CD4-positive, alpha-beta T cell (primary cell): ENCODE measurements at regions not wholly inside any gene's neighbourhood (a gene's known extent, or its start where the extent isn't known, plus 50 kb on each side); places are given as distances from the start of the nearest gene placed in this dataset.

Source experiments
- ATAC-seq: fragments of 200-7000 bp; cut with Tn5 transposase; one replicate; pipeline ENCODE4 v1.10.0; 2022; ENCODE audit warnings: mild to moderate bottlenecking; ENCODE audit not compliant: poor library complexity
- CTCF ChIA-PET: fragments of 350-600 bp; sonication (Branson Sonifier 250); formaldehyde crosslinking; loops from one replicate; lab custom pipeline; 2021; ENCODE audit warnings: antibody characterized with exemption, inconsistent platforms; lab: Charles Lee
- POLR2A ChIA-PET: fragments of 350-600 bp; sonication (Branson Sonifier 250); formaldehyde crosslinking; loops from one replicate; lab custom pipeline; 2021; ENCODE audit warnings: antibody characterized with exemption, inconsistent platforms; lab: Charles Lee
- DNase-seq, 14 experiments: peaks; one replicate each; pipeline ENCODE4 v3.0.0-alpha.2; 2013 to 2020; ENCODE audit warnings: mixed read lengths in 2 of 14
- H3K27ac ChIP-seq, 2 donors: one replicate each; pipeline versions ENCODE4 v1.5.1 to v1.7.0; 2013; ENCODE audit warnings: low read length in 2 of 2, low read depth in 1 of 2, mild to moderate bottlenecking in 1 of 2
- H3K27me3 ChIP-seq, 2 experiments: 1 replicate in 1 of 2; 2 replicates in 1 of 2; pipeline versions ENCODE4 v1.6.1 to v1.7.0; 2013; ENCODE audit warnings: low read length in 2 of 2, control low read depth in 1 of 2, mild to moderate bottlenecking in 1 of 2, moderate library complexity in 1 of 2; ENCODE audit not compliant: insufficient read depth in 2 of 2, control insufficient read depth in 1 of 2
- H3K36me3 ChIP-seq: one replicate; pipeline ENCODE4 v1.6.1; 2013; ENCODE audit warnings: low read length, control low read depth; ENCODE audit not compliant: insufficient read depth
- H3K4me1 ChIP-seq: one replicate; pipeline ENCODE4 v1.6.1; 2013; ENCODE audit warnings: low read length, control low read depth; ENCODE audit not compliant: insufficient read depth
- H3K4me3 ChIP-seq: one replicate; pipeline ENCODE4 v1.5.1; 2013; ENCODE audit warnings: mild to moderate bottlenecking, low read length, moderate library complexity
- H3K9me3 ChIP-seq, 2 experiments: 1 replicate in 1 of 2; 2 replicates in 1 of 2; pipeline versions ENCODE4 v1.6.1 to v1.7.0; 2013; ENCODE audit warnings: low read length in 2 of 2, mild to moderate bottlenecking in 2 of 2, control low read depth in 1 of 2, moderate library complexity in 1 of 2; ENCODE audit not compliant: control insufficient read depth in 1 of 2, insufficient read depth in 1 of 2
- H3K27ac Mint-ChIP-seq: one replicate; pipeline ENCODE4 v1.8.0; 2020; ENCODE audit warnings: mixed read lengths
- H3K27me3 Mint-ChIP-seq: one replicate; pipeline ENCODE4 v1.8.0; 2021; ENCODE audit warnings: mixed read lengths
- H3K36me3 Mint-ChIP-seq: one replicate; pipeline ENCODE4 v1.8.0; 2021; ENCODE audit warnings: low read depth, mixed read lengths
- H3K4me1 Mint-ChIP-seq: one replicate; pipeline ENCODE4 v1.8.0; 2021; ENCODE audit warnings: low read depth, mixed read lengths
- H3K4me3 Mint-ChIP-seq: one replicate; pipeline ENCODE4 v1.8.0; 2020; ENCODE audit warnings: mild to moderate bottlenecking, mixed read lengths
- H3K9me3 Mint-ChIP-seq: one replicate; pipeline ENCODE4 v1.8.0; 2020; ENCODE audit warnings: mixed read lengths
- CTCF ChIP-seq: fragments of 200-600 bp; IDR thresholded peaks from one replicate; pipeline ENCODE4 v1.8.0; 2022; ENCODE audit warnings: antibody characterized with exemption, mild to moderate bottlenecking
- intact Hi-C, 2 experiments: fragments of 100-400 bp; cut with DNase I in 1 of 2; cut with micrococcal nuclease in 1 of 2; formaldehyde crosslinking; loops; one replicate each; pipeline versions ENCODE4 v1.15.1 to v1.9.0; 2023 to 2025; cut with DNase I, micrococcal nuclease

GRCh38 chr1:201678264-201679101, 139.6 kb downstream of the NAV1 start:
- H3K9me3 ChIP-seq, result no peaks in the 10 kb centered on the region
- H3K4me3 ChIP-seq, result no peak overlapping the region
- Mint-ChIP-seq H3K27ac (no peak overlapping the region), H3K36me3 (no peaks in the 10 kb centered on the region), H3K4me3 (no peak overlapping the region), H3K4me1 (no peaks in the 10 kb centered on the region), H3K9me3 (no peaks in the 10 kb centered on the region), H3K27me3 (peaks cover 12% of the 10 kb centered on the region)
- no peak overlapping the region for H3K27ac ChIP-seq
- H3K27me3 ChIP-seq, result no peaks in the 10 kb centered on the region
- intact Hi-C loops, result no loop called here
- TF ChIP-seq CTCF, result no peak
- ChIA-PET CTCF (no interaction called here), POLR2A (no interaction called here)
- H3K36me3 ChIP-seq, result no peaks in the 10 kb centered on the region
- ATAC-seq (no peak), DNase-seq (no peak)
- no peaks in the 10 kb centered on the region for H3K4me1 ChIP-seq

- H3K4me3 ChIP-seq, result no peak overlapping the region
- POLR2A ChIA-PET, result no interaction called here
- H3K27me3 ChIP-seq, result no peaks in the 10 kb centered on the region
- no peaks in the 10 kb centered on the region for H3K36me3 ChIP-seq
- DNase-seq (no peak), ATAC-seq (no peak)
- no peak overlapping the region for H3K27ac ChIP-seq
- intact Hi-C loops, result no loop called here
- no peaks in the 10 kb centered on the region for H3K9me3 ChIP-seq
- Mint-ChIP-seq H3K27ac (no peak overlapping the region), H3K4me1 (no peaks in the 10 kb centered on the region), H3K9me3 (no peaks in the 10 kb centered on the region), H3K27me3 (peaks cover 9% of the 10 kb centered on the region), H3K36me3 (no peaks in the 10 kb centered on the region), H3K4me3 (no peak overlapping the region)
- CTCF ChIA-PET, result no interaction called here
- TF ChIP-seq CTCF, result no peak
- no peaks in the 10 kb centered on the region for H3K4me1 ChIP-seq
Measured at GRCh38 chr1:201681375-201681774, 142.4 kb downstream of the NAV1 start.

GRCh38 chr1:201682964-201683363, 144.0 kb downstream of the NAV1 start:
- Mint-ChIP-seq H3K27ac (no peak overlapping the region), H3K4me3 (no peak overlapping the region), H3K9me3 (no peaks in the 10 kb centered on the region), H3K36me3 (no peaks in the 10 kb centered on the region), H3K4me1 (no peaks in the 10 kb centered on the region), H3K27me3 (peaks cover 9% of the 10 kb centered on the region)
- H3K4me3 ChIP-seq, result no peak overlapping the region
- H3K27ac ChIP-seq, result no peak overlapping the region
- H3K27me3 ChIP-seq, result no peaks in the 10 kb centered on the region
- ChIA-PET CTCF (no interaction called here), POLR2A (no interaction called here)
- H3K9me3 ChIP-seq, result no peaks in the 10 kb centered on the region
- DNase-seq (no peak), ATAC-seq (no peak)
- no peaks in the 10 kb centered on the region for H3K4me1 ChIP-seq
- no peak for TF ChIP-seq CTCF
- no peaks in the 10 kb centered on the region for H3K36me3 ChIP-seq
- intact Hi-C loops, result no loop called here
